G401.6 (cell line): ENCODE measurements at regions not wholly inside any gene's neighbourhood (a gene's known extent, or its start where the extent isn't known, plus 50 kb on each side); places are given as distances from the start of the nearest gene placed in this dataset.
"Not testable (repeated sequence)": the region's sequence is repeated elsewhere in the genome, so short reads cannot be mapped to it uniquely, and the experiment has no call there.

Source experiments
- FAIRE-seq: peaks from 2 replicates; lab custom pipeline; 2012; peaks lifted over from hg19 to GRCh38; lab: Jason Lieb, UNC

- no peak for FAIRE-seq
Observed at GRCh38 chr1:29810121-29811120, 574.1 kb downstream of the PTPRU start.

GRCh38 chr1:29809446-29810120 lies 573.3 kb downstream of the PTPRU start:
- no peak for FAIRE-seq

- no peak for FAIRE-seq
Observed at GRCh38 chr1:29808141-29808995, 572.0 kb downstream of the PTPRU start.

DNA sequence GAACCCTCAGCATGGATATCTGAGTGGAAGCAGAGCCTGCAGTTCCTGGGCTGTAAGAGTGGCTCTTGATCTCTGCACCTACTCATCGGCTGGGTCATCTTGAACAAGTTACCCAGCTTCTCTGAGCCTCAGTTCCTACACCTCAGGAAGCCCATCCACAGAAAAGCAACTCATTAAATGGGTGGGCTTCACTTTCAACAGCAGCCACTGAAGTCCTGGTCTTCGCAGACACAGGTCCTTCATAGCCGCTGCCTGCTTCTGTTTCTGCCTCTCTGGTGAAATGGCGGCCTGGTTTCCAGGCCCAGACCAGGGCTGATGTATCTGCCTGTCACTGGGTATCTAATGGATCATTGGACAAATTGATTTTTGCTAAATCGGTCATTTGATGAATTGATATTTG lies 571.4 kb downstream of the PTPRU start:
- no peak for FAIRE-seq

- FAIRE-seq = no peak
Observed at GRCh38 chr1:29806646-29807319, 570.5 kb downstream of the PTPRU start.

DNA sequence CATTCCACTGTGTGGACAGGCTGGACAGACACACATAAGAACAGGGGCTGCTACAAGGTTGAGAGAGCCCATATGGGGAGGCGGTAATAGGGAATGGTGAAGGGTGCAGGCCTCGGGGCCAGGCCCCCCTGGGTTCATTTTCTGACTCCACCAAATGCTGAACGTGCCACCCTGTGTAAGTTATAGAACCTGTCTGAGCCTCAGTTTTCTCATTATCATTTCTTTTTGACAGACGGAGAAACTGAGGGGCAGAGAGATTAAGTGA lies 569.5 kb downstream of the PTPRU start:
- FAIRE-seq = no peak

- FAIRE-seq = no peak
Observed at GRCh38 chr1:29805122-29805895, 569.0 kb downstream of the PTPRU start.

GRCh38 chr1:29804181-29804899 lies 568.0 kb downstream of the PTPRU start:
- FAIRE-seq = no peak

GRCh38 chr1:29803486-29803885 lies 567.2 kb downstream of the PTPRU start:
- no peak for FAIRE-seq

GRCh38 chr1:29802181-29803068 lies 566.1 kb downstream of the PTPRU start:
- FAIRE-seq = no peak

DNA sequence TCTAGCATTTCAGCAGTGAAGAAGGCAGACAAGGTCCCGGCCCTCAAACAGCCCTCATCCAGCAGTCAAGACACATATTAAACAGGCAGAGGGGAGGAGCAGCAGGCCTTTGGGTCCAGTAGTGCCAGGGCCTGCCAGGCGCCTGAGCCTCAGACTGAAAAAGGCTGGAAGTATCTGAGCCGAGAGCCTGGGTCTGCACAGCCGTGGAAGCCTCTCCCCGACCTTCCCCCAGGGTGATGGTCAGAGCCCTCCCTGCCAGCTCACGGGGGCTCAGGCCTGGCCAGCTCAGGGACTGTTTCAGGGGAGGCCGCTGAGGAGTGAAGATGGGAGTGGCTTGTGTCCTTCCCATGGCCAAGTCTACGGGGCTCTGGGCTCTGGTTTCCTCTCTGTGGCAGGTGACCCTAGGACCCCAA lies 565.2 kb downstream of the PTPRU start:
- no peak for FAIRE-seq

DNA sequence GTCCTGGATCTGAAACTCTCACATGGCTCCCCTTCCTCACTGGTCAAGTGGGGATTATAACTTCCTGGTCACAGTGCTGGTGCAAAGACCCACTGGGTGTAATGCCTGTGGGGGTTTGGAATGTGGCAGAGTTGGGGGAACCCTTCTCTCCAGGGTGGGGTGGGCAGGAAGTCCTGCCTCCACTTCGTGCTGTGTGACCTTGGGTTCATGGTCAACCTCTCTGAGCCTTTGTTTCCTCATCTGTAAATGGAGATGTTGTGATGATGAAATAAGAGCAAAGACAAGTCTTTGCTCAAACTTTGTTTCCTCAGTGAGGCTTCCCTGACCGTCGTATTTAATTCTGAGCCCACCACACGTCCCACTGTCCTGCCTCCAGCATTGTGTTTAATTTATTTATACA lies 564.7 kb downstream of the PTPRU start:
- no peak for FAIRE-seq

DNA sequence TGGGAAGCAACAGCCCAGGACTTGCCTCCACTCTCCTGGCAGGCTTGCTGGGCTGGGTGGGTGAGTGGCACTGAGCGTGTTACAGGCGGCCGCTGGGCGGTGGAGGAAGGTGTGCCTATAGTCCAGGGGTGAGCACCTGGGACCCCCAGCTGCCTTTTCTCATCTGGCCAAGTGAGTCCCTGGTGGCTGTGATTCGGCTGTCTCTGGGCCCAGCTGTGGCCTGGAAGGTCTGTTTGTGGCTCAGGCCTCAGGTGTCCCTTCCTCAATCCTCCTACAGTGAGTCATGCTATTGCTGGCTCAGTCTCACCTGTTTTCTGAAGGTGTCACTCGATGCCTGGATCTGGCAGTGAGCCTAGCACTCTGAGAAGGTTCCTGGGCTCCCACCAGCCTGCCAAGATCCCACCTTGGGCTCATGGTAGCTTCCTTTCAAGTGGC lies 564.2 kb downstream of the PTPRU start:
- no peak for FAIRE-seq

GRCh38 chr1:29800120-29800519 lies 563.8 kb downstream of the PTPRU start:
- no peak for FAIRE-seq

GRCh38 chr1:29798699-29799566 lies 562.6 kb downstream of the PTPRU start:
- FAIRE-seq = no peak

- not testable (repeated sequence) for FAIRE-seq
Observed at GRCh38 chr1:29797125-29797524, 560.8 kb downstream of the PTPRU start.

DNA sequence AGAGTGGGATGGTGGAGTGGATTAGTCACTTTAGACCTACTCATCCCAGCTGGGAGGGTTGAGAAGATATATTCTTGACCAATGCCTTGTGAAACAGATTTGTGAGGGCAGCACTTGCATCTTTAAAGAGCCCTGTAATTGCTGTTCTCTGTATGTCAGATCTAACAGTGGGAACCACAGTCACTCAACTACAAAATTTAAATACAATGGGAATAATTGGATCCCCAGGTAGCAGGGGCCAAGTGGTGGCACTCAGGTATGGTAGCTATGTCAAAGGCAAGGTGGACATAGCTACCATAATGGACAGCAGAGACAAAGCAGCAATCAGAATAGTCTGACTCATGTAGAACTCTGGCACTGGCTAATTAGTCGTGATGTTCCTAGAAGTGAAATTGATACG lies 559.6 kb downstream of the PTPRU start:
- FAIRE-seq = not testable (repeated sequence)

- FAIRE-seq = no peak
Observed at GRCh38 chr1:29793653-29794348, 557.5 kb downstream of the PTPRU start.
